H9 (cell line): ENCODE measurements at regions not wholly inside any gene's neighbourhood (a gene's known extent, or its start where the extent isn't known, plus 50 kb on each side); places are given as distances from the start of the nearest gene placed in this dataset.

Experiments used
- DNase-seq: peaks from one replicate; pipeline ENCODE4 v3.0.0-alpha.2; 2017
- H2AFZ ChIP-seq: one replicate; pipeline ENCODE4 v1.6.1; 2013; ENCODE audit warnings: mild to moderate bottlenecking, low read length, control low read depth, moderate library complexity
- H2AK5ac ChIP-seq: 2 replicates; pipeline ENCODE4 v1.6.1; 2013; ENCODE audit warnings: low read length, control low read depth, mixed read lengths; ENCODE audit not compliant: insufficient read length
- H2BK120ac ChIP-seq: one replicate; pipeline ENCODE4 v1.6.1; 2013; ENCODE audit warnings: low read depth, mild to moderate bottlenecking, low read length, control low read depth, inconsistent platforms; ENCODE audit not compliant: poor library complexity, severe bottlenecking
- H2BK12ac ChIP-seq: 2 replicates; pipeline ENCODE4 v1.6.1; 2013; ENCODE audit warnings: low read length, control low read depth, mixed read lengths, low read depth; ENCODE audit not compliant: insufficient read length
- H2BK15ac ChIP-seq: 2 replicates; pipeline ENCODE4 v1.6.1; 2013; ENCODE audit warnings: low read depth, low read length, control low read depth
- H2BK20ac ChIP-seq: one replicate; pipeline ENCODE4 v1.6.1; 2013; ENCODE audit warnings: low read depth, mild to moderate bottlenecking, low read length, control low read depth, inconsistent platforms; ENCODE audit not compliant: poor library complexity, severe bottlenecking
- H2BK5ac ChIP-seq: 2 replicates; pipeline ENCODE4 v1.6.1; 2013; ENCODE audit warnings: low read length, control low read depth, mixed read lengths; ENCODE audit not compliant: insufficient read length
- H3K14ac ChIP-seq: 2 replicates; pipeline ENCODE4 v1.6.1; 2013; ENCODE audit warnings: low read length, control low read depth; ENCODE audit not compliant: insufficient read depth
- H3K18ac ChIP-seq: 2 replicates; pipeline ENCODE4 v1.6.1; 2013; ENCODE audit warnings: low read depth, mild to moderate bottlenecking, mixed read lengths, low read length, control low read depth; ENCODE audit not compliant: insufficient read length
- H3K23ac ChIP-seq: 2 replicates; pipeline ENCODE4 v1.6.1; 2013; ENCODE audit warnings: low read length, control low read depth, mixed read lengths, low read depth; ENCODE audit not compliant: insufficient read length
- H3K23me2 ChIP-seq: 2 replicates; pipeline ENCODE4 v1.6.1; 2013; ENCODE audit warnings: low read depth, mild to moderate bottlenecking, mixed read lengths, low read length, control low read depth; ENCODE audit not compliant: insufficient read length, poor library complexity, severe bottlenecking
- H3K27ac ChIP-seq: 2 replicates; pipeline ENCODE4 v1.5.1; 2013; ENCODE audit warnings: low read length, control low read depth, mixed read lengths, low read depth; ENCODE audit not compliant: insufficient read length
- H3K27me3 ChIP-seq: 2 replicates; pipeline ENCODE4 v1.6.1; 2013; ENCODE audit warnings: low read length, control low read depth, inconsistent platforms; ENCODE audit not compliant: insufficient read depth
- H3K4ac ChIP-seq: 2 replicates; pipeline ENCODE4 v1.6.1; 2013; ENCODE audit warnings: low read depth, mild to moderate bottlenecking, control low read depth, inconsistent platforms, low read length, moderate library complexity
- H3K4me1 ChIP-seq: 2 replicates; pipeline ENCODE4 v1.6.1; 2013; ENCODE audit warnings: low read length, control low read depth, inconsistent platforms; ENCODE audit not compliant: insufficient read depth
- H3K4me2 ChIP-seq: 2 replicates; pipeline ENCODE4 v1.6.1; 2013; ENCODE audit warnings: low read length, control low read depth, mixed read lengths; ENCODE audit not compliant: insufficient read length, insufficient read depth
- H3K56ac ChIP-seq: 2 replicates; pipeline ENCODE4 v1.6.1; 2013; ENCODE audit warnings: low read depth, mild to moderate bottlenecking, mixed read lengths, low read length, control low read depth; ENCODE audit not compliant: insufficient read length
- H3K79me1 ChIP-seq: 2 replicates; pipeline ENCODE4 v1.6.1; 2013; ENCODE audit warnings: low read depth, mild to moderate bottlenecking, moderate library complexity, low read length, control low read depth, inconsistent platforms; ENCODE audit not compliant: insufficient read depth, poor library complexity, severe bottlenecking
- H3K79me2 ChIP-seq: 2 replicates; pipeline ENCODE4 v1.6.1; 2013; ENCODE audit warnings: low read length, control low read depth, inconsistent platforms; ENCODE audit not compliant: insufficient read depth
- H3K9ac ChIP-seq: 2 replicates; pipeline ENCODE4 v1.6.1; 2013; ENCODE audit warnings: low read length, control low read depth, mixed read lengths; ENCODE audit not compliant: insufficient read length; ENCODE audit errors: extremely low read depth
- H3K9me3 ChIP-seq: one replicate; pipeline ENCODE4 v1.6.1; 2013; ENCODE audit warnings: low read depth, low read length, inconsistent platforms; ENCODE audit not compliant: control insufficient read depth
- H3T11ph ChIP-seq: one replicate; pipeline ENCODE4 v1.6.1; 2013; ENCODE audit warnings: mild to moderate bottlenecking, low read length, control low read depth, inconsistent platforms
- H4K20me1 ChIP-seq: one replicate; pipeline ENCODE4 v1.6.1; 2013; ENCODE audit not compliant: control insufficient read depth, insufficient read length, insufficient read depth
- H4K5ac ChIP-seq: 2 replicates; pipeline ENCODE4 v1.6.1; 2013; ENCODE audit warnings: low read depth, mild to moderate bottlenecking, mixed read lengths, low read length, control low read depth; ENCODE audit not compliant: insufficient read length
- H4K8ac ChIP-seq: replicated peaks from 2 replicates; pipeline ENCODE4 v1.6.1; 2013; ENCODE audit warnings: low read length, control low read depth, mixed read lengths, low read depth; ENCODE audit not compliant: insufficient read length
- H4K91ac ChIP-seq: 2 replicates; pipeline ENCODE4 v1.6.1; 2013; ENCODE audit warnings: low read depth, mild to moderate bottlenecking, moderate library complexity, mixed read lengths, low read length, control low read depth; ENCODE audit not compliant: insufficient read length
- H3K27ac Mint-ChIP-seq, 3 experiments: 2 replicates in 2 of 3; 3 replicates in 1 of 3; pipeline ENCODE4 v1.8.0; 2020 to 2021; ENCODE audit warnings: mixed read lengths in 3 of 3, mild to moderate bottlenecking in 1 of 3, moderate library complexity in 1 of 3
- H3K27me3 Mint-ChIP-seq: 2 replicates; pipeline ENCODE4 v1.8.0; 2021; ENCODE audit warnings: low read depth, mild to moderate bottlenecking, moderate library complexity, mixed read lengths
- H3K36me3 Mint-ChIP-seq, 3 experiments: 2 replicates in 2 of 3; 3 replicates in 1 of 3; pipeline ENCODE4 v1.8.0; 2020 to 2021; ENCODE audit warnings: low read depth in 3 of 3, mixed read lengths in 3 of 3; ENCODE audit not compliant: insufficient read depth in 1 of 3
- H3K4me1 Mint-ChIP-seq, 2 experiments: 2 replicates each; pipeline ENCODE4 v1.8.0; 2020; ENCODE audit warnings: mixed read lengths in 2 of 2
- H3K4me3 Mint-ChIP-seq, 2 experiments: 2 replicates in 1 of 2; 3 replicates in 1 of 2; pipeline ENCODE4 v1.8.0; 2020 to 2021; ENCODE audit warnings: mild to moderate bottlenecking in 2 of 2, mixed read lengths in 2 of 2, moderate library complexity in 1 of 2
- H3K9me3 Mint-ChIP-seq, 2 experiments: 2 replicates in 1 of 2; 3 replicates in 1 of 2; pipeline ENCODE4 v1.8.0; 2020; ENCODE audit warnings: mild to moderate bottlenecking in 2 of 2, mixed read lengths in 2 of 2, moderate library complexity in 1 of 2
- CTCF ChIP-seq: fragments of 200-600 bp; sonication (generic); conservative IDR thresholded peaks from 3 replicates; pipeline ENCODE4 v1.8.0; 2021; ENCODE audit warnings: antibody characterized with exemption, mild to moderate bottlenecking
- WGBS: extraction: QIAGEN DNeasy Blood & Tissue Kit; methylation state at CpG from one replicate; pipeline ENCODE4 v1.1.7; 2013; ENCODE audit warnings: missing lambda C conversion rate, low lambda C conversion rate, mixed read lengths; ENCODE audit not compliant: insufficient read length; ENCODE audit errors: extremely low coverage; 5-methylcytosine and 5-hydroxymethylcytosine counted together

- Histone ChIP-seq H4K5ac (no peak overlapping the region), H3K27me3 (no peaks in the 10 kb centered on the region; the same call in 1 of the 2 replicates), H2BK20ac (no peak overlapping the region), H2BK12ac (no peak overlapping the region), H3K23me2 (no peaks in the 10 kb centered on the region), H3K14ac (no peak overlapping the region), H4K91ac (no peak overlapping the region), H2AFZ (no peak overlapping the region), H3K79me1 (no peaks in the 10 kb centered on the region), H3K9me3 (no peaks in the 10 kb centered on the region), H3K27ac (no peak overlapping the region), H3K4ac (no peak overlapping the region), H2AK5ac (no peak overlapping the region), H3K18ac (no peak overlapping the region), H3K79me2 (no peaks in the 10 kb centered on the region), H4K20me1 (no peaks in the 10 kb centered on the region), H3K9ac (no peak overlapping the region), H3K4me2 (no peak overlapping the region), H3T11ph (no peak overlapping the region), H3K56ac (no peak overlapping the region), H4K8ac (no peak overlapping the region), H3K4me1 (no peaks in the 10 kb centered on the region), H3K23ac (no peak overlapping the region), H2BK5ac (no peak overlapping the region), H2BK120ac (no peak overlapping the region), H2BK15ac (no peak overlapping the region)
- WGBS, result no CpG with 5 or more reads among the region's 2 CpGs
- Mint-ChIP-seq H3K4me1 (peaks cover 0 to 4% of the 10 kb centered on the region in 2 experiments; a peak in 1 of 4 replicates), H3K36me3 (no peaks in the 10 kb centered on the region), H3K9me3 (no peaks in the 10 kb centered on the region), H3K27ac (no peak overlapping the region), H3K27me3 (no peaks in the 10 kb centered on the region), H3K4me3 (no peak overlapping the region)
- DNase-seq, result no peak
- TF ChIP-seq CTCF, result no peak
Observed at GRCh38 chr11:28820296-28820989, 712.3 kb downstream of the METTL15 start.
